ENCODE measurements at regions not wholly inside any gene's neighbourhood (a gene's known extent, or its start where the extent isn't known, plus 50 kb on each side); places are given as distances from the start of the nearest gene placed in this dataset.

DNA sequence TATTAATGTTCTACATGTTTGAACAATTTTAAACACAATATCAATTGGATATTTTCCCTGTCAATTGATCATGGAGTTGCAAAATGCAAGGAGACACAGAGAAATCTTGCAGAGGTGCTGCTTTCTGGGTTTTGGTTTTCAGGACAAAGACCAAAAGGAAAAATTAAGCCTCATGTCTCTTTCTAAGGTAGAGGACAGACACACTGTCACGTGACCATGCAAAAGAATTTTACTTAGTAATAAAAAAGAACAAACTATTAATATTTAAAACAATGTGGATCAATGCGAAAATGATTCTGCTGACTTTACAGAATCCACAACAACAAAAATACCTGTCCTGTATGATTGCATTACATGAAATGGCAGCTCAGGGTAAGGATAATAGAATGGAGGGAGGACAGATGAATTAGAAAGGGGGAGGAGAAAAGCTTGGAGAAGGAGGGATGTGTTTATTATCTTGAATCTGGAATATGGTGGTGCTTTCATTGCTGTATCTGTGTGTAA is 493.7 kb upstream of the NUPR2 start:
- Histone ChIP-seq H3K4me2 (no peak overlapping the region), H3K27ac (ENCODE audit: low read depth) (no peak overlapping the region), H3F3A (replicated peaks; ENCODE audit: low read depth) (no peaks in the 10 kb centered on the region), H3K9me2 (ENCODE audit: insufficient read depth) (no peaks in the 10 kb centered on the region), H3K4me3 (no peak overlapping the region), H3K36me3 (ENCODE audit: insufficient read depth) (no peaks in the 10 kb centered on the region; the same call in 1 of the 2 replicates), H3K27me3 (ENCODE audit: insufficient read depth) (no peaks in the 10 kb centered on the region), H3K4me1 (ENCODE audit: insufficient read depth) (no peaks in the 10 kb centered on the region), H4K20me1 (replicated peaks; ENCODE audit: insufficient read depth) (no peaks in the 10 kb centered on the region), H2AFZ (no peak overlapping the region), H3K79me2 (replicated peaks; ENCODE audit: insufficient read depth) (no peaks in the 10 kb centered on the region)
- peaks cover 46% of the 10 kb centered on the region for H3K36me3 Mint-ChIP-seq (ENCODE audit: low read depth)
- no peak for ATAC-seq
- H3K27me3 Mint-ChIP-seq (ENCODE audit: insufficient read depth, low read depth, poor library complexity), result peaks cover 3% of the 10 kb centered on the region
- no peak for TF ChIP-seq EZH2phosphoT487 (IDR thresholded peaks at IDR 0.05; ENCODE audit: unreplicated experiment)
- TF ChIP-seq JUNB (IDR thresholded peaks at IDR 0.05; ENCODE audit: unreplicated experiment), result no peak
- TF ChIP-seq, protein P1, sequence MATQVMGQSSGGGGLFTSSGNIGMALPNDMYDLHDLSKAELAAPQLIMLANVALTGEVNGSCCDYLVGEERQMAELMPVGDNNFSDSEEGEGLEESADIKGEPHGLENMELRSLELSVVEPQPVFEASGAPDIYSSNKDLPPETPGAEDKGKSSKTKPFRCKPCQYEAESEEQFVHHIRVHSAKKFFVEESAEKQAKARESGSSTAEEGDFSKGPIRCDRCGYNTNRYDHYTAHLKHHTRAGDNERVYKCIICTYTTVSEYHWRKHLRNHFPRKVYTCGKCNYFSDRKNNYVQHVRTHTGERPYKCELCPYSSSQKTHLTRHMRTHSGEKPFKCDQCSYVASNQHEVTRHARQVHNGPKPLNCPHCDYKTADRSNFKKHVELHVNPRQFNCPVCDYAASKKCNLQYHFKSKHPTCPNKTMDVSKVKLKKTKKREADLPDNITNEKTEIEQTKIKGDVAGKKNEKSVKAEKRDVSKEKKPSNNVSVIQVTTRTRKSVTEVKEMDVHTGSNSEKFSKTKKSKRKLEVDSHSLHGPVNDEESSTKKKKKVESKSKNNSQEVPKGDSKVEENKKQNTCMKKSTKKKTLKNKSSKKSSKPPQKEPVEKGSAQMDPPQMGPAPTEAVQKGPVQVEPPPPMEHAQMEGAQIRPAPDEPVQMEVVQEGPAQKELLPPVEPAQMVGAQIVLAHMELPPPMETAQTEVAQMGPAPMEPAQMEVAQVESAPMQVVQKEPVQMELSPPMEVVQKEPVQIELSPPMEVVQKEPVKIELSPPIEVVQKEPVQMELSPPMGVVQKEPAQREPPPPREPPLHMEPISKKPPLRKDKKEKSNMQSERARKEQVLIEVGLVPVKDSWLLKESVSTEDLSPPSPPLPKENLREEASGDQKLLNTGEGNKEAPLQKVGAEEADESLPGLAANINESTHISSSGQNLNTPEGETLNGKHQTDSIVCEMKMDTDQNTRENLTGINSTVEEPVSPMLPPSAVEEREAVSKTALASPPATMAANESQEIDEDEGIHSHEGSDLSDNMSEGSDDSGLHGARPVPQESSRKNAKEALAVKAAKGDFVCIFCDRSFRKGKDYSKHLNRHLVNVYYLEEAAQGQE (IDR thresholded peaks at IDR 0.05; ENCODE audit: unreplicated experiment), result no peak
- no peak for TF ChIP-seq ZNF331 (CRISPR knock-in tag; IDR thresholded peaks at IDR 0.05; ENCODE audit: low read depth)
- TF ChIP-seq CREB1 (CRISPR knock-in tag; IDR thresholded peaks at IDR 0.05; ENCODE audit: low read depth), result no peak
- TF ChIP-seq EZH2 (IDR thresholded peaks at IDR 0.05; ENCODE audit: low read depth, unreplicated experiment), result no peak
- TF ChIP-seq POLR2AphosphoS5 (IDR thresholded peaks at IDR 0.05; ENCODE audit: low read depth), result no peak
- no peak for TF ChIP-seq CTCF (conservative IDR thresholded peaks at IDR 0.05; ENCODE audit: low read depth in 2 of 2)
- H3K4me3 Mint-ChIP-seq, result no peak overlapping the region
- no peak for DNase-seq (ENCODE audit: low spot score)
- H3K9me3 Mint-ChIP-seq, result peaks cover 95% of the 10 kb centered on the region
- no peaks in the 10 kb centered on the region for H3K4me1 Mint-ChIP-seq
- no peak overlapping the region for H3K27ac Mint-ChIP-seq

- H3F3A ChIP-seq (replicated peaks; ENCODE audit: low read depth), result no peaks in the 10 kb centered on the region
- H3K79me2 ChIP-seq (replicated peaks; ENCODE audit: insufficient read depth), result no peaks in the 10 kb centered on the region
- ATAC-seq, result no peak
- no peak overlapping the region for H3K4me2 ChIP-seq
- H3K27me3 ChIP-seq (ENCODE audit: insufficient read depth), result no peaks in the 10 kb centered on the region
- H3K27ac Mint-ChIP-seq, result no peak overlapping the region
- peaks cover 95% of the 10 kb centered on the region for H3K9me3 Mint-ChIP-seq
- H3K4me1 ChIP-seq (ENCODE audit: insufficient read depth), result no peaks in the 10 kb centered on the region
- H3K36me3 ChIP-seq (ENCODE audit: insufficient read depth), result no peaks in the 10 kb centered on the region; the same call in 1 of the 2 replicates
- H3K4me3 Mint-ChIP-seq, result no peak overlapping the region
- no peak for DNase-seq (ENCODE audit: low spot score)
- no peak overlapping the region for H3K4me3 ChIP-seq
- peaks cover 5% of the 10 kb centered on the region for H3K27me3 Mint-ChIP-seq (ENCODE audit: insufficient read depth, low read depth, poor library complexity)
- peaks cover 47% of the 10 kb centered on the region for H3K36me3 Mint-ChIP-seq (ENCODE audit: low read depth)
- H4K20me1 ChIP-seq (replicated peaks; ENCODE audit: insufficient read depth), result no peaks in the 10 kb centered on the region
- no peak overlapping the region for H3K27ac ChIP-seq (ENCODE audit: low read depth)
- H2AFZ ChIP-seq, result no peak overlapping the region
- H3K9me2 ChIP-seq (ENCODE audit: insufficient read depth), result no peaks in the 10 kb centered on the region
- H3K4me1 Mint-ChIP-seq, result no peaks in the 10 kb centered on the region
- TF ChIP-seq CTCF (conservative IDR thresholded peaks at IDR 0.05; ENCODE audit: low read depth in 2 of 2) (no peak), JUNB (IDR thresholded peaks at IDR 0.05; ENCODE audit: unreplicated experiment) (no peak), EZH2 (IDR thresholded peaks at IDR 0.05; ENCODE audit: low read depth, unreplicated experiment) (no peak)
- TF ChIP-seq, protein P2, sequence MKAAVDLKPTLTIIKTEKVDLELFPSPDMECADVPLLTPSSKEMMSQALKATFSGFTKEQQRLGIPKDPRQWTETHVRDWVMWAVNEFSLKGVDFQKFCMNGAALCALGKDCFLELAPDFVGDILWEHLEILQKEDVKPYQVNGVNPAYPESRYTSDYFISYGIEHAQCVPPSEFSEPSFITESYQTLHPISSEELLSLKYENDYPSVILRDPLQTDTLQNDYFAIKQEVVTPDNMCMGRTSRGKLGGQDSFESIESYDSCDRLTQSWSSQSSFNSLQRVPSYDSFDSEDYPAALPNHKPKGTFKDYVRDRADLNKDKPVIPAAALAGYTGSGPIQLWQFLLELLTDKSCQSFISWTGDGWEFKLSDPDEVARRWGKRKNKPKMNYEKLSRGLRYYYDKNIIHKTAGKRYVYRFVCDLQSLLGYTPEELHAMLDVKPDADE (IDR thresholded peaks at IDR 0.05), result no peak
These were observed 488.9 kb upstream of the NUPR2 start for GRCh38 chr7:56605146-56605545.
